GM21723 (cell line): ENCODE measurements at regions not wholly inside any gene's neighbourhood (a gene's known extent, or its start where the extent isn't known, plus 50 kb on each side); places are given as distances from the start of the nearest gene placed in this dataset.

Experiments
- ATAC-seq: cut with Tn5 transposase; IDR thresholded peaks from one replicate; pipeline ENCODE4 v1.9.1; 2021; ENCODE audit warnings: mild to moderate bottlenecking, moderate library complexity; ENCODE audit not compliant: unreplicated experiment

DNA sequence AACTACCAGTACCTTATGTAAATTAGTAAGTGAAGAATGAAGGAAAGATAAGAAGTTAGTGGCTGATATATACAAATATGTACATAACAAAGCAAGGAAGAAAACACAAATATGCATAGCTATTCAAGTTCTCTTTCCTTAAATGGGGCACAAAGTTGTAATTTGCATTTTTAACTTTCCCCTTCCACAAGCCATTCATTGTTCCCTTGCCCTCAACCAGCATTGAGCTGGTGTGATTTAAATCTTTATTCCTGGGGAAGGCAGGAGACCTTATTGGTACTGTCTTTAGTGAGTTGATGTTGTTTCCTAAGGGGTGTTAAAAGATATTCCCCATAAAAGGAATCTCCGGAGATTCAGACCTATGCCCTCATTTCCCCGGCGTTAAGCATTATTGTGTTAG, 735.3 kb downstream of the PCDH18 start:
- no peak for ATAC-seq

GRCh38 chr4:136793848-136794247, 738.4 kb downstream of the PCDH18 start:
- ATAC-seq = no peak

GRCh38 chr4:136784326-136784725, 748.0 kb downstream of the PCDH18 start:
- no peak for ATAC-seq

GRCh38 chr4:136769717-136770116, 762.6 kb downstream of the PCDH18 start:
- no peak for ATAC-seq

GRCh38 chr4:136768925-136769275, 763.4 kb downstream of the PCDH18 start:
- no peak for ATAC-seq

- ATAC-seq = no peak
Measured at GRCh38 chr4:136768213-136768924, 763.9 kb downstream of the PCDH18 start.

- no peak for ATAC-seq
Measured at GRCh38 chr4:136763919-136764318, 768.4 kb downstream of the PCDH18 start.

- ATAC-seq = no peak
Measured at GRCh38 chr4:136755531-136755916, 776.8 kb downstream of the PCDH18 start.

DNA sequence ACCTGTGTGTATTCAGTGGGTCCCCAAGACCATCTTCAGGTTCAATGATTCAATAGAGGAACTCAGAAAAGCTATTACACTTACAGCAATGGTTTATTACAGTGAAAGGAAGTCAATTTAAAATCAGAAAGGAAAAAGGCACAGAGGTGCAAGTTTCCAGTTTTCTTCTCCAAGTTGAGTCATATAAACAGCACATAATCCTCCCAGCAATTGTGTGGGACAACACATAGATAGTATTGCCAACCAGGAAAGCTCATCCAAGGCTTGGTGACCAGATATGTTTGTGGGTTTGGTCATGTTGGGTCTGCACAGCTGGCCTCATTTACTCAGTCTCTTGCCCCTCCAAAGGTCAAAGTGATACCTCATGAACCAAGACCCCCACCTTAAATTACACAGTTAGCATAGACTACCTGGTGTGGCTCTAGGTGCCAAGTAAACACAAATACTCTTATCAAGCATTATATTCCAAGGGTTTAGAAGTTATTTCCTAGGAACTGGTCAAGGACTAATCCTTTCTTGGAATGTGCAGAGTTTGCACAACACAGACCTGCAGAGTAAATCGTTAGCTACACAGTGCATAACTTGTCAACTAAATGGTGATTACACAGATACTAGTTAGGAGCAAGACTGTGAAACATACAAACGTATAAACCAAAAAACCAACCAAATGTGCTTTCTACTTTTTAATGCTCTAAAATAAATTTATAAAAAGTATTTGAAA, 777.3 kb downstream of the PCDH18 start:
- ATAC-seq = no peak

DNA sequence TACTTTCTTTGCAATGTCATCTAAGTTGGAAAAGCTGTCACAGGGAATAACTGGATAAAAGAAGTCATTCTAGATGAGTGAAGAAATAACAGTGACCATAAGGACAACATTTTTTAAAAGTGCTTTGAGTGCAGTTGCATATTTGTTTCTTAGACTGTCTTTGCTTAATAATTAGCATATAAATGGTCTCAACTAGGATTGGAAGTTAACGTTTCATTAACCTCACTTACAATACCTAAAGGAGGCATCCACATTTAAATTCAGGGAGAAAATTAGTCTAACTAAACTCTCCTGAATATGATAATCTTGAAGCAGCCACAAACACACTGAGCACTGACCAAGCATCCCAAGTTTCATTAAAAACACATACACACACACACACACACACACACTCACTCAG, 780.7 kb downstream of the PCDH18 start:
- no peak for ATAC-seq

DNA sequence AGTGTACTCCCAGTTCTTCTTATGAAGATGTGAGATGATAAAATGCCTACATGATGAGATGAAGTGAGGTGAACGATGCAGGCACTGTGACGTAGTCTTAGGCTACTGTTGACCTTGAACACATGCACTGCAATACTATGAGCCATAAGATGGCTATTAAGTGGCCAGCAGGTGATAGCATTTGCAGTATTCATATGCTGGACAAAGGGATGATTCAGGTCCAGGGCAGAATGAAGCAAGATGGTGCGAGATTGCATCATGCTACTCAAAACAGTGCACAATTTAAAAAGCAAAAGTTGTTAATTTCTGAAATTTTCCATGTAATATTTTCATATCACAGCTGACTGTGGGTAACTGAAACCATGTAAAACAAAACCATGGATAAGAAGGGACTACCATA, 781.4 kb downstream of the PCDH18 start:
- ATAC-seq = no peak

- no peak for ATAC-seq
Measured at GRCh38 chr4:136749989-136750388, 782.3 kb downstream of the PCDH18 start.

GRCh38 chr4:136748773-136749172, 783.5 kb downstream of the PCDH18 start:
- ATAC-seq = no peak

DNA sequence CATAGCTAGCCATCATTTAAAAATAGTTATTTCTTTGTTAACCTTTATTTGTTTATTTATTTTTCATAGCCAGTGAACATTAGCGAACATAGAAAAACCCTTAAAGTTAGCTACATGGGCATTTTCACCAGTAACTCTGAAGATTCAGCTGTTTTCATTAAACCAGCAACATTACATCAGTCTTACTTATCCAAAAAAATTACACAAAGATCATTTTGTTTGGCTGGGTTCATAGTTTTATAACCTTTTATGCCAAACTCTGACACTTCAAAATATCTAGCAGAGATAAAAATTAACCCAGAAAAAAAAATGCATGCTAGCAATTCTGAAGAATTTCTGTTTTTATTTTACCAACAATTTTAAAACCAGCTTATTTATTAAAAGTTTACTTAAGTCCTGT, 784.1 kb downstream of the PCDH18 start:
- ATAC-seq = no peak

DNA sequence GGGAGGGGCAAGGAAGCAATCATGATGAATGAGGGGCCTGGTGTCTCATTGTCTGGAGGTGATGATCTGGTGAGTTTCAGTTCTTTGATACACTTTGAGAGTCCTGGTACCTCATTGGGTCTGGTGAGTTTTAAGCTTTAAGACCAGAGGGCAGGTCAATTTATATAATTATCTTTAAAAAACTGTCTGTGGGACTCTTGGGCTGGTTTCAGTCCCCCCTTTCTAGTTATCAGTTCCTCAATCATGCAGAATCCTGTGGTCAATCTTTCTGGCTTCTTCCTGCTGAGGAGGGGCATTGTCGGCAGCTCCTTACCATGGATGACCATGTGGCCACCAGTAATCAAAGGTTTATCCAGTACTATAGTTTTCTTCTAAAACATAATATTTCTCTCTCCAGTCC, 789.1 kb downstream of the PCDH18 start:
- no peak for ATAC-seq

DNA sequence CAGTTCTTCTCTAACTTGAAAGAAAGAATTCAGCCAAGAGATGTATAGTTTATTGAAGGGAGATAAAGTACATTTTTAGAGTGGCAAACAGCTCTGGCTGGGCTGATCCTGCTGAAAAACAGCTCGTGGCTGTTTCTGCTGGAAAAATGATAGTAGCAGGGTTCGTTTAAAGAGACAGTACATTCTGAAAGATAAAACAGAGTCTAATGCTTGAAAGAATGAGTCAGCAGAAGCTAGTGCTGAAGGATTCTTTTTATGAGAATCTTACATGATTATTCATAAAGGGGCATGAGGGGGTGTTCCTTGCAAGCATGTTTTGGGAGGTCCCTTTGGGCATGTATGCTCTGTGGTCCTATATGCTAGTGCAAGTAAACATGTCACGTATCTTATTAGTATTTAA, 790.0 kb downstream of the PCDH18 start:
- ATAC-seq = no peak

- ATAC-seq = no peak
Measured at GRCh38 chr4:136741468-136741867, 790.8 kb downstream of the PCDH18 start.

DNA sequence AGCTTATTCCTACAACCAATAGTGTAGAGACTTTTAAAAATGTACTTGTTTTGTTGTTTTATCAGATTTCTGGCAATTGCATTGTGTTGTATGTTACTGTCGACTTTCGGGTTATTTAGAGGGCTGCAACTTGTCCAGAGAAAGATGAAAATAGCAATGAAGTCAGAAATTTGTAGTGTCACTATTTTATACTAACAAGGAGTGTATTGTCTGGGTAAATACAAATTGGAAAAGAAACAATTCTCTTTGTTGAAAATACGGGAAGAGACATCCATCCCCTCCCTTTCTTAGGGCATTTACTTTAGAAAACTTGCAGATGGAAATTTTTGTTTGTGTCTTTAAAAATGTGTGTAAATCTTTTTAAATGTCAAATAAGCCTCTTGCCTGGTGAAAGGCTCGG, 792.0 kb downstream of the PCDH18 start:
- no peak for ATAC-seq

DNA sequence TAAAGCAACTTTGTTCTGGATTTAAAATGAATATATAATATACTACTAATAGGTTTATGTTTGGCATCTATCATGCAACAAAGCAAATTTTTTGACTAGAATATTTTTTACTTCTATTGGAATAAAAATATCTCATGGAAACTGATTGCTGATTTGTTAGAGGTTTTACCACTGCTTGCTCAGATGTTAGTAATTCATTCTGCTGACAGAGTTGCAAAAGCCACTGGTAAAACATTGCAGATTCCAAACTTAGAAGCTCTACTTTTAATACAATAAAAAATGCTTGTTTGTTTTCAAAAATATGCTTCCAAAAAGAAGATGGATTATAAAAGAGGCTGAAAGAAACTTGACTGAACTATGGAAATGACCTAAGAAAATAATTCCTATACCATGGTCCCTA, 795.2 kb downstream of the PCDH18 start:
- ATAC-seq = no peak

DNA sequence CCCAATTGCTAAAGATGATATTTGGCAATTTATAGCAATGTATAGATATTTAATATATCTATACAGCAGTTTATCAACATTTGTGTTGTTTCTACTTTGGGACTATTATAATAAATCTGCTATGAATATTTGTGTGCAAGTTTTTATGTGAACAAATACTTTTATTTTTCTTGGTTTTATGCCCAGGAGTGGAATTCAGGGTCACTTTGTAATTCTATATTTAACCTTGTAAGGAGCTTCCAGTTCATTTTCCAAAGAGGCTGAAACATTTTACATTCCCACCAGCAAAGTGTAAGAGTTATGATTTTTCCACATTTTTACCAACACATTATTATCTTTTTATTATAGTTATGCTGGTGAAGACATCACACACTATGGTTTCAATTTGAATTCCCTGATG, 801.3 kb downstream of the PCDH18 start:
- no peak for ATAC-seq

DNA sequence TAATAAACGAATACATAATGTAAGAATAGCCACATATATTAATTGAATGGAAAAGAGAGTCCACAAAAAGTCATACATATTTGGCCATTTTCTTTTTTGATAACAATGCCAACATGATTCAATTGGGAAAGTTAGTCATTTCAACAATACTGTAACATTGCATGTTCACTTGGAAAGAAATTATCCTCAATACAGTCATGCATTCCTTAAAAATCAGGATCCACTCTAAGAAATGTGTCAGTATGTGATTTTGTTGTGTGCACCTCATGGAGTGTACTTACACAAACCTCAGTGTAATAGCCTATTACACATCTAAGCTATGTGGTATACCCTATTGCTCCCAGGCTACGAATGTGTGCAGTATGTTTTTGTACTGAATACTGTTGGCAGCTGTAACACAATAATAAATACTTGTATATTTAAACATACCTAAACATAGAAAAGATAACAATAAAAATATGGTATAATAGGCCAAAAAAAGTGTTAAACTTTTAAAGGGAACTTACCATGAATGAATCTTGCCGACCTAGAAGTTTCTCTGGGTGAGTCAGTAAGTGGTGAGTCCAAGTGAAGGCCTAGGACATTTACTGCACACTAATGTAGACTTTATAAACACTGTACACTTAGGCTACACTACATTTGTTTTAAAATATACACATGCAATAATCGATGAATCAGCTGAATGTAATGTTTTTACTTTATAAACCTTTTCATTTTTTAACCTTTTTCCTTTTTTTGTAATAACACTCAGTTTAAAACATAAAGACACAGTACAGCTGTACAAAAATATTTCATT, 806.8 kb downstream of the PCDH18 start:
- ATAC-seq = no peak

DNA sequence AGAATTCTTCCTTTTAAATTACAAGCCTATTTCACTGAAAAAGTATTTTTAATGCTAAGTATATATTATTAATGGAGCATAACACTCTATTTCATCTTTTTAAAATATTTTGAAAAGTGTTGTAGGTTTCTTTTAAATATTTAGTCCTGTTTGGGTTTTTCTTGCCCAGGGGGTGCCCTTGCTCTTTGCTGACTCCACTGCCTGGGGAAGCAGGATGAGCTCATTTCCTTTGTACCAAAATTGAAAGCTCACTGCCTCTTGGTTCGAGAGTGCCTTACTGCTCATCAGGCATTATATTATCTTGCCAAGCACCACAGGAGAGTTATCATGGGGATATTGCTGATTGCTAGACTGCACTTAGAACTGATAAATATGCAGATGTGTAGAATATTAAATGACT, 819.2 kb downstream of the PCDH18 start:
- no peak for ATAC-seq
